Activated T-helper 2 cell treated with anti-CD3 and anti-CD28 coated beads, Interferon-gamma antibody, Interleukin-2, Interleukin-4, amounts not matched to agents 10 μg/mL and 5 μg/mL and 100 μg/mL, durations not matched to agents 14 hours and 24 hours and 36 hours (primary cell): ENCODE measurements at regions not wholly inside any gene's neighbourhood (a gene's known extent, or its start where the extent isn't known, plus 50 kb on each side); places are given as distances from the start of the nearest gene placed in this dataset.

ENCODE experiments used
- DNase-seq: peaks from one replicate; pipeline ENCODE4 v3.0.0; 2021; ENCODE audit warnings: low spot score
- H3K27ac Mint-ChIP-seq: one replicate; pipeline ENCODE4 v1.8.0; 2021; ENCODE audit warnings: mixed read lengths
- H3K27me3 Mint-ChIP-seq: one replicate; pipeline ENCODE4 v1.8.0; 2021; ENCODE audit warnings: low read depth, mixed read lengths
- H3K36me3 Mint-ChIP-seq: one replicate; pipeline ENCODE4 v1.8.0; 2021; ENCODE audit warnings: low read depth, mixed read lengths
- H3K4me1 Mint-ChIP-seq: one replicate; pipeline ENCODE4 v1.8.0; 2021; ENCODE audit warnings: low read depth, mixed read lengths
- H3K4me3 Mint-ChIP-seq: one replicate; pipeline ENCODE4 v1.8.0; 2021; ENCODE audit warnings: low read depth, mild to moderate bottlenecking, moderate library complexity, mixed read lengths
- H3K9me3 Mint-ChIP-seq: one replicate; pipeline ENCODE4 v1.8.0; 2021; ENCODE audit warnings: mixed read lengths
- intact Hi-C: fragments of 100-400 bp; cut with micrococcal nuclease; formaldehyde crosslinking; loops from one replicate; pipeline ENCODE4 v1.15.1; 2023

DNA sequence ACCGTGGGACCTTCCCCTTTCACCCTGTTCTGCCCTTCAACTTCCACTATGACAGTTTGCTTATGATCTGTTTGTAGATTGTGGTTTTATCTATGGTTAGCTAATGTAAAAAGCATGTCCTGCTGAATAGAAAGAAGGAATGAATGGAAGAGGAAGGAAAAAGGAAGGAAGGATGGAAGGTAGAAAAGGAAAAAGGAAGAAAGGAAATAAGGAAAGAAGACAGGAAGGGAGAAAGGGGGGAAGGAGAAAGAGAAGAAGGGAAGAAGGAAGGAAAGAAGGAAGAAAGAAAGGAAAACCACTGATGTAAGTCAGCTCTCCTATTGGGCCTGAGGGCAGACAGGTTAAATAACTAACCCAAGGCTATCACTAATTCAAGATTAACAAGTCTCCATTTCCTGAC, 319.1 kb upstream of the KLF3 start:
- Mint-ChIP-seq H3K4me3 (no peak overlapping the region), H3K27ac (no peak overlapping the region), H3K36me3 (no peaks in the 10 kb centered on the region), H3K4me1 (no peaks in the 10 kb centered on the region), H3K27me3 (peaks cover 13% of the 10 kb centered on the region), H3K9me3 (peaks cover 25% of the 10 kb centered on the region)
- intact Hi-C loops: no loop called here
- DNase-seq: no peak

GRCh38 chr4:38347251-38347650, 316.7 kb upstream of the KLF3 start:
- peaks cover 40% of the 10 kb centered on the region for H3K9me3 Mint-ChIP-seq
- DNase-seq: no peak
- peaks cover 13% of the 10 kb centered on the region for H3K27me3 Mint-ChIP-seq
- no peaks in the 10 kb centered on the region for H3K4me1 Mint-ChIP-seq
- intact Hi-C loops: no loop called here
- no peaks in the 10 kb centered on the region for H3K36me3 Mint-ChIP-seq
- no peak overlapping the region for H3K27ac Mint-ChIP-seq
- H3K4me3 Mint-ChIP-seq: no peak overlapping the region

DNA sequence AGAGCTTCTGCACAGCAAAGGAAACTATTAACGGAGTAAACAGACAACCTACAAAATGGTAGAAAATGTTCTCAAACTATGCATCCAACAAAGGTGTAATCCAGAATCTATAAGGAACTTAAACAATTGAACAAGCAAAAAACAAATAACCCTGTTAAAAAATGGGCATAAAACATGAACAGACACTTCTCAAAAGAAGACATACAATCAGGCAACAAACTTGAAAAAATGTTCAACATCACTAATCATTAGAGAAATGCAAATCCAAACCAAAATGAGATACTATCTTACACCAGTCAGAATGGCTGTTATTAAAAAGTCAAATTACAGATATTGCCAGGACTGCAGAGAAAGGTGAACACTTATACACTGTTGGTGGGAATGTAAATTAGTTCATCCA, 309.6 kb upstream of the KLF3 start:
- intact Hi-C loops: no loop called here
- peaks cover 10% of the 10 kb centered on the region for H3K27me3 Mint-ChIP-seq
- no peak for DNase-seq
- no peaks in the 10 kb centered on the region for H3K36me3 Mint-ChIP-seq
- no peak overlapping the region for H3K4me3 Mint-ChIP-seq
- H3K4me1 Mint-ChIP-seq: peaks cover 8% of the 10 kb centered on the region
- H3K27ac Mint-ChIP-seq: no peak overlapping the region
- H3K9me3 Mint-ChIP-seq: peaks cover 32% of the 10 kb centered on the region

GRCh38 chr4:38354872-38355271, 309.1 kb upstream of the KLF3 start:
- intact Hi-C loops: no loop called here
- Mint-ChIP-seq H3K4me1 (peaks cover 11% of the 10 kb centered on the region), H3K36me3 (no peaks in the 10 kb centered on the region), H3K9me3 (peaks cover 31% of the 10 kb centered on the region), H3K4me3 (no peak overlapping the region), H3K27ac (no peak overlapping the region), H3K27me3 (peaks cover 10% of the 10 kb centered on the region)
- DNase-seq: no peak

- H3K36me3 Mint-ChIP-seq: no peaks in the 10 kb centered on the region
These were observed 307.3 kb upstream of the KLF3 start for GRCh38 chr4:38356686-38357085.

GRCh38 chr4:38357546-38357945, 306.5 kb upstream of the KLF3 start:
- peaks cover 11% of the 10 kb centered on the region for H3K4me1 Mint-ChIP-seq
- H3K9me3 Mint-ChIP-seq: peaks cover 13% of the 10 kb centered on the region
- H3K4me3 Mint-ChIP-seq: no peak overlapping the region
- H3K27ac Mint-ChIP-seq: no peak overlapping the region
- DNase-seq: no peak
- H3K36me3 Mint-ChIP-seq: no peaks in the 10 kb centered on the region
- intact Hi-C loops: no loop called here
- peaks cover 3% of the 10 kb centered on the region for H3K27me3 Mint-ChIP-seq

More at GRCh38 chr4:38356686-38357085, 307.3 kb upstream of the KLF3 start:
- peaks cover 11% of the 10 kb centered on the region for H3K4me1 Mint-ChIP-seq
- H3K4me3 Mint-ChIP-seq: no peak overlapping the region
- DNase-seq: no peak
- H3K27ac Mint-ChIP-seq: no peak overlapping the region
- H3K27me3 Mint-ChIP-seq: peaks cover 6% of the 10 kb centered on the region
- peaks cover 17% of the 10 kb centered on the region for H3K9me3 Mint-ChIP-seq
- intact Hi-C loops: no loop called here

GRCh38 chr4:38359113-38359512, 304.9 kb upstream of the KLF3 start:
- no peak for DNase-seq
- intact Hi-C loops: no loop called here
- Mint-ChIP-seq H3K27me3 (no peaks in the 10 kb centered on the region), H3K4me1 (peaks cover 11% of the 10 kb centered on the region), H3K4me3 (no peak overlapping the region), H3K27ac (no peak overlapping the region), H3K9me3 (peaks cover 8% of the 10 kb centered on the region), H3K36me3 (no peaks in the 10 kb centered on the region)

DNA sequence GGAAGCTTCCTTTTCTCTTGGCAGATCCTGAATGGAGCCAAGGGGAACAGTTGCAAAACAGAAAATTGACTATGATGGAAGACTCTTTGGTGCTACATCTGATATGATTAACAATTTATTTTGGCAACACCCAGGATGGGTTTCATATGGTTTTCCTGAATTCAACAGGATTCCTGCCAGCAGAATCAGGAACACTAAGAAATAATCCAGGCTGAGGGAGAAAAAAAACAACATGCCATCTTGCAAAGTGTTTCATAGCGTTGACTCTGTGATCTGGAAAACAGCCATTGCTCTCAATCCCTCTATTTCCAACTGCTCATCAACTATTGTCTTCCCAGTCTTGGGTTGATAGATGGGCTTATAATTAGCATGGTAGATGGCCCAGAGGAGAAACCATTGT, 303.8 kb upstream of the KLF3 start:
- peaks cover 11% of the 10 kb centered on the region for H3K4me1 Mint-ChIP-seq
- no peaks in the 10 kb centered on the region for H3K27me3 Mint-ChIP-seq
- H3K4me3 Mint-ChIP-seq: no peak overlapping the region
- H3K9me3 Mint-ChIP-seq: peaks cover under 1% of the 10 kb centered on the region
- H3K36me3 Mint-ChIP-seq: no peaks in the 10 kb centered on the region
- no peak overlapping the region for H3K27ac Mint-ChIP-seq
- no peak for DNase-seq
- intact Hi-C loops: no loop called here

DNA sequence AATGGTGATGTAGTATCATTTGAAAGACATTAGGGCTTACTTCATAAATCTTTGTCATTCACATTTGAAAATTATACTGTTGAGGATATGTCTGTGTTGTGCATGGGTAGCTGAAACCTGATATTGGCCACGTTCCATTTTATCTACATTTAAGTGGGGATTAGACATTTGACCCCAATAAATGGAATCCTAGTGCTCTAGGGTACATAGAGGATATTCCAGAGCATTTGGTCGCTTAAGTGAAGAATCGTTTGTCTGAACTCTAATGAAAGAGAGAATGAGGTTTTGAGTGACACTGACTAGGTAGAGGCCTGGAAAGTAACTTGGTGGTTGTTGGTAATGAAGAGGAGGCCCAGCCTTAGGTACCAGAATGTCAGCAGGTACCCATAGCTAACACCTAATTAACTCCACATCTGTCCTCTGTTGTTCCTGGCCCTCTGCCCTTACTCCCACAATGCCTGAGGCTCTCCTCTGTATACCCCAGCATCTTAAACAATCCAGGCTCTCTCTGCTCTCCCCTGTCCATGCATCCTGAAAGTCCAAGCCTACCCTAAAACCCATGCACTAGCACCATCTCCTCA, 299.5 kb upstream of the KLF3 start:
- intact Hi-C loops: no loop called here
- Mint-ChIP-seq H3K27ac (no peak overlapping the region), H3K9me3 (no peaks in the 10 kb centered on the region), H3K36me3 (no peaks in the 10 kb centered on the region), H3K27me3 (peaks cover 2% of the 10 kb centered on the region), H3K4me1 (peaks cover 3% of the 10 kb centered on the region), H3K4me3 (no peak overlapping the region)
- DNase-seq: no peak

DNA sequence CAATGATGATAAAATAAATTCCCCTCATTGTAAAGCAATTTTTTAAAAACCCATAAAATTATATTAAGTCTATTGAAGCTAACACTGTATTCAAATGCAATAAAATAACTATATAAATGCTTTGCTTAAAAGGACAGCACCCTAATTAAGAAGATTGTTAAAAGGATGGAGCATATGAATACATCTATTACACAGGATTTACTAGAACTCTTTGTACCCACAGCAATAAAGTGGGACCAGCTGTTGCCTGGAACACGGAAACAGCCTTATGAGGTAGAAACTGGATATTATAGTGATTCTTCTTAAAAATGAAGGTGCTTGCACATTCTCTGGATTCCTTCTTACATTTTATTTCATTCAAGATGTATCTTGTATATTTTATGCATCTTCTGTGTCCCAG, 298.7 kb upstream of the KLF3 start:
- no peak overlapping the region for H3K27ac Mint-ChIP-seq
- H3K27me3 Mint-ChIP-seq: peaks cover 2% of the 10 kb centered on the region
- H3K4me1 Mint-ChIP-seq: no peaks in the 10 kb centered on the region
- intact Hi-C loops: no loop called here
- H3K9me3 Mint-ChIP-seq: no peaks in the 10 kb centered on the region
- DNase-seq: no peak
- no peaks in the 10 kb centered on the region for H3K36me3 Mint-ChIP-seq
- H3K4me3 Mint-ChIP-seq: no peak overlapping the region

DNA sequence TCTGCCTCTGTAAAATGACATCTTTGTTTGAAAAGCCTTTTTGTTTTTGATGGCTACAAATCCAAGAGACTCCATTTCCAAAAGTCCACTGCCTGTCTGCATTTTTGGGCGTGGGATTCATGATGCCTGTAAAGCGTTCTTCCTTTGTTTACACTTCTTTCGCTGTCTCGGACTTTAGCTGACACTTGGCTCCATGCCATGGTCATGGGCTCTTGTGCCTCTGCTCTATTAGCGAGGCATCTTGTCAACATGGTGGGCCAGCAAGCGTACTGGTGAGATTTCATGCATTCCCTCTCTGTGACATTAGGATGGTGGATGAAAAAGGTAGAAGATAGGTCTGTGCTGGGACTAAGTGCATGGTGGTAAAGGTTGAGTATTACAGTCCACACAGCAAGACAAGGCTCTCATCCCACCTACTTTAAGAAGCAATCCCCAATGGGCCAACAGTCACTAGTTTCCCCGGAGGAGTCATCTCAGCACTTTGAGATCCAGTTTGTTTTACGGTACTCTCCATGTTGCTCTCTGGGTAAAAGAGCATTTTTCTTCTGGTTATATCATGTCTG, 298.2 kb upstream of the KLF3 start:
- no peak for DNase-seq
- Mint-ChIP-seq H3K27me3 (peaks cover 2% of the 10 kb centered on the region), H3K9me3 (no peaks in the 10 kb centered on the region), H3K36me3 (no peaks in the 10 kb centered on the region), H3K4me3 (no peak overlapping the region), H3K4me1 (no peaks in the 10 kb centered on the region), H3K27ac (no peak overlapping the region)
- intact Hi-C loops: no loop called here

DNA sequence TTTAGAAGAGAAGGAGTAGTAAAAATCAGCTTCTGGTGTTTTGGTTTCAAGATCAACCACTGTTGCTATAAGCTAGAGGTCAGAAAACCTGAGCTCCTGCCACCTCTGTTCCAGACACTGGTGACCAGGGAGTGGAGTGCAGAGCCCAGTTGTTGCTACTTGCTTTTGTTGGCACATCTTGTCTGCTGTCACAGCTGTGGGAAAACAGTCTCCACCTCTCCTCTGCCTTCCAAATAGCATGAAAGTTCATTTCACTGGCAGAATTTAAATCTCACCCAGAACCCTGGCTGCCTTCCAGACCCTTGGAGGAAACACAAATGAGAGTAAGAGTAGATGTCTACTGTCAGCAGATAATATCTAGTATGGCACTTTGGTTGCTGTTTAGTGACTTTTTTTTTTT, 297.5 kb upstream of the KLF3 start:
- peaks cover 2% of the 10 kb centered on the region for H3K27me3 Mint-ChIP-seq
- H3K4me1 Mint-ChIP-seq: no peaks in the 10 kb centered on the region
- no peak for DNase-seq
- H3K9me3 Mint-ChIP-seq: no peaks in the 10 kb centered on the region
- intact Hi-C loops: no loop called here
- no peak overlapping the region for H3K27ac Mint-ChIP-seq
- no peaks in the 10 kb centered on the region for H3K36me3 Mint-ChIP-seq
- no peak overlapping the region for H3K4me3 Mint-ChIP-seq

DNA sequence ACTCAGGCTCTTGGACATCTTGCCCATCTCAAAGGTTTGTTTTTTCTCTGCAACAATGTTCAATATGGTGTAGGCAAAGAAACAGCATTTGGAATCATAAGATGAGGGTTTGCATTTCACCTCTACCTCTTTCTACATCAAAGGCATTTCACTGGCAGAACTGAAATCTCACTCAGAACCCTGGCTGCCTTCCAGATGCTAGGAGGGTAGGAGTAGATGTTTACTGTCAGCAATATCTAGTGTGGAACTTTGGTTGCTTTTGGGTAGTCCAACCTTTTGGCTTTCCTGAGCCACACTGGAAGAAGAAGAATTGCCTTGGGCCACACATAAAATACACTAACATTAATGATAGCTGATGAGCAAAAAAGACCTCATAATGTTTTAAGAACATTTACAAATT, 297.0 kb upstream of the KLF3 start:
- intact Hi-C loops: no loop called here
- no peak overlapping the region for H3K27ac Mint-ChIP-seq
- no peaks in the 10 kb centered on the region for H3K36me3 Mint-ChIP-seq
- peaks cover 2% of the 10 kb centered on the region for H3K4me1 Mint-ChIP-seq
- peaks cover 5% of the 10 kb centered on the region for H3K9me3 Mint-ChIP-seq
- H3K27me3 Mint-ChIP-seq: peaks cover 4% of the 10 kb centered on the region
- no peak overlapping the region for H3K4me3 Mint-ChIP-seq
- DNase-seq: no peak
